OCI-LY3 (cell line): ENCODE measurements at regions not wholly inside any gene's neighbourhood (a gene's known extent, or its start where the extent isn't known, plus 50 kb on each side); places are given as distances from the start of the nearest gene placed in this dataset.
"Not testable (repeated sequence)": the region's sequence is repeated elsewhere in the genome, so short reads cannot be mapped to it uniquely, and the experiment has no call there.

Experiments used
- H2AFZ ChIP-seq: fragments of 200-600, 300-600 bp; shearing (Covaris generic); 2 replicates; pipeline ENCODE4 v1.6.0; 2014; ENCODE audit warnings: antibody characterized with exemption, low read depth, low read length
- H3K27ac ChIP-seq: fragments of 200-600, 300-600 bp; sonication (generic); 2 replicates; pipeline ENCODE4 v1.5.1; 2014; ENCODE audit warnings: mild to moderate bottlenecking, low read length, moderate library complexity, mixed read lengths
- H3K27me3 ChIP-seq: fragments of 200-600, 300-600 bp; sonication (generic); 2 replicates; pipeline ENCODE4 v1.6.1; 2014; ENCODE audit warnings: low read depth, low read length, mixed read lengths
- H3K36me3 ChIP-seq: fragments of 200-600, 300-600 bp; sonication (generic); replicated peaks from 2 replicates; pipeline ENCODE3; 2014; ENCODE audit warnings: low read depth, low read length, mixed read lengths
- H3K4me1 ChIP-seq: fragments of 300-600, 200-600 bp; sonication (generic); 2 replicates; pipeline ENCODE4 v1.6.1; 2014; ENCODE audit warnings: low read length, mixed read lengths
- H3K4me2 ChIP-seq: fragments of 200-600, 300-600 bp; sonication (generic); 2 replicates; pipeline ENCODE4 v1.6.1; 2014; ENCODE audit warnings: low read length, mixed read lengths
- H3K4me3 ChIP-seq: fragments of 300-600, 200-600 bp; sonication (generic); 2 replicates; pipeline ENCODE4 v1.5.1; 2014; ENCODE audit warnings: antibody characterized with exemption, mild to moderate bottlenecking, low read length, moderate library complexity
- H3K79me2 ChIP-seq: fragments of 300-600, 200-600 bp; shearing (Covaris generic); 2 replicates; pipeline ENCODE4 v1.6.1; 2014; ENCODE audit warnings: mild to moderate bottlenecking, low read length, mixed read lengths
- H3K9ac ChIP-seq: fragments of 300-600, 200-600 bp; shearing (Covaris generic); 2 replicates; pipeline ENCODE4 v1.6.0; 2014; ENCODE audit warnings: mild to moderate bottlenecking, low read length, moderate library complexity
- H3K9me3 ChIP-seq: fragments of 200-600, 300-600 bp; shearing (Covaris generic); 2 replicates; pipeline ENCODE4 v1.6.1; 2014; ENCODE audit warnings: low read length, mixed read lengths; ENCODE audit not compliant: insufficient read depth
- H4K20me1 ChIP-seq: fragments of 200-600, 300-600 bp; sonication (generic); 2 replicates; pipeline ENCODE4 v1.6.1; 2016; ENCODE audit warnings: low read length, mixed read lengths; ENCODE audit not compliant: insufficient read depth
- CTCF ChIP-seq: fragments of 200-600, 300-600 bp; sonication (generic); IDR thresholded peaks from 2 replicates; pipeline ENCODE4 v1.5.1; 2014; ENCODE audit warnings: antibody characterized with exemption, low read length, low read depth
- EZH2phosphoT487 ChIP-seq: fragments of 200-600 bp; shearing (Covaris generic); IDR thresholded peaks from 2 replicates; pipeline ENCODE4 v1.6.1; 2018; ENCODE audit warnings: antibody characterized with exemption, mixed run types, low read depth

- no peak overlapping the region for H3K4me3 ChIP-seq
- no peak overlapping the region for H2AFZ ChIP-seq
- TF ChIP-seq CTCF, result no peak
- no peak for TF ChIP-seq EZH2phosphoT487
- no peak overlapping the region for H3K9ac ChIP-seq
- H3K4me1 ChIP-seq, result peaks cover 27% of the 10 kb centered on the region
- no peaks in the 10 kb centered on the region for H3K9me3 ChIP-seq
- H3K36me3 ChIP-seq, result no peaks in the 10 kb centered on the region
- H3K4me2 ChIP-seq, result peak overlapping the region; percentile 21
- H4K20me1 ChIP-seq, result no peaks in the 10 kb centered on the region
- H3K27me3 ChIP-seq, result peaks cover 11% of the 10 kb centered on the region
- no peaks in the 10 kb centered on the region for H3K79me2 ChIP-seq
- no peak overlapping the region for H3K27ac ChIP-seq
Measured at GRCh38 chr3:39639344-39640236, 169.8 kb upstream of the MYRIP start.

GRCh38 chr3:39641274-39641673 is 168.1 kb upstream of the MYRIP start:
- Histone ChIP-seq H3K4me1 (peaks cover 27% of the 10 kb centered on the region), H3K4me2 (peak overlapping the region; percentile 80), H3K9ac (no peak overlapping the region), H3K27me3 (peaks cover 11% of the 10 kb centered on the region), H4K20me1 (no peaks in the 10 kb centered on the region), H3K36me3 (no peaks in the 10 kb centered on the region), H3K27ac (no peak overlapping the region), H3K4me3 (peak overlapping the region; percentile 67), H3K9me3 (no peaks in the 10 kb centered on the region), H3K79me2 (no peaks in the 10 kb centered on the region), H2AFZ (no peak overlapping the region)
- TF ChIP-seq CTCF (no peak), EZH2phosphoT487 (no peak)

- no peak overlapping the region for H3K27ac ChIP-seq
- no peak for TF ChIP-seq EZH2phosphoT487
- no peak for TF ChIP-seq CTCF
- no peak overlapping the region for H3K4me2 ChIP-seq
- no peak overlapping the region for H2AFZ ChIP-seq
- peaks cover 24% of the 10 kb centered on the region for H3K4me1 ChIP-seq
- no peak overlapping the region for H3K4me3 ChIP-seq
- no peaks in the 10 kb centered on the region for H3K79me2 ChIP-seq
- H3K27me3 ChIP-seq, result peaks cover 11% of the 10 kb centered on the region
- no peaks in the 10 kb centered on the region for H3K9me3 ChIP-seq
- H3K9ac ChIP-seq, result no peak overlapping the region
- no peaks in the 10 kb centered on the region for H3K36me3 ChIP-seq
- H4K20me1 ChIP-seq, result no peaks in the 10 kb centered on the region
Measured at GRCh38 chr3:39644176-39644575, 165.2 kb upstream of the MYRIP start.

GRCh38 chr3:39651256-39651655 is 158.2 kb upstream of the MYRIP start:
- not testable (repeated sequence) for H3K9ac ChIP-seq, H3K27ac ChIP-seq, H3K4me2 ChIP-seq, H3K9me3 ChIP-seq, H4K20me1 ChIP-seq, H3K4me3 ChIP-seq, H3K27me3 ChIP-seq, H3K79me2 ChIP-seq, H3K4me1 ChIP-seq, H2AFZ ChIP-seq, H3K36me3 ChIP-seq
